MM.1S (cell line): ENCODE measurements at regions not wholly inside any gene's neighbourhood (a gene's known extent, or its start where the extent isn't known, plus 50 kb on each side); places are given as distances from the start of the nearest gene placed in this dataset.

Experiments used
- DNase-seq: peaks from one replicate; pipeline ENCODE4 v3.0.0-alpha.2; 2015
- H2AFZ ChIP-seq: fragments of 300-600 bp; sonication (generic); 2 replicates; pipeline ENCODE4 v1.6.0; 2016; ENCODE audit warnings: antibody characterized with exemption, low read length
- H3F3A ChIP-seq: fragments of 300-600 bp; sonication (generic); 2 replicates; pipeline ENCODE4 v1.6.1; 2016; ENCODE audit warnings: mild to moderate bottlenecking, antibody characterized with exemption, low read length, moderate library complexity, mixed read lengths; ENCODE audit not compliant: insufficient read depth
- H3K27ac ChIP-seq: fragments of 300-600 bp; sonication (generic); 2 replicates; pipeline ENCODE4 v1.5.1; 2016; ENCODE audit warnings: mild to moderate bottlenecking, low read length
- H3K27me3 ChIP-seq: fragments of 300-600 bp; sonication (generic); replicated peaks from 2 replicates; pipeline ENCODE4 v1.6.0; 2016; ENCODE audit warnings: low read length; ENCODE audit not compliant: insufficient read depth
- H3K36me3 ChIP-seq: fragments of 300-600 bp; sonication (generic); replicated peaks from 2 replicates; pipeline ENCODE4 v1.6.1; 2016; ENCODE audit warnings: mild to moderate bottlenecking, low read length, mixed read lengths; ENCODE audit not compliant: insufficient read depth
- H3K4me1 ChIP-seq: fragments of 300-600 bp; sonication (generic); 2 replicates; pipeline ENCODE4 v1.6.1; 2016; ENCODE audit warnings: low read length, mixed read lengths
- H3K4me2 ChIP-seq: fragments of 300-600 bp; sonication (generic); 2 replicates; pipeline ENCODE4 v1.6.0; 2016; ENCODE audit warnings: low read depth, low read length
- H3K4me3 ChIP-seq: fragments of 300-600 bp; sonication (generic); 2 replicates; pipeline ENCODE4 v1.5.1; 2016; ENCODE audit warnings: low read length, mixed read lengths
- H3K79me2 ChIP-seq: fragments of 300-600 bp; sonication (generic); 2 replicates; pipeline ENCODE4 v1.6.1; 2016; ENCODE audit warnings: mixed run types, low read length, mixed read lengths
- H3K9ac ChIP-seq: fragments of 300-600 bp; sonication (generic); 2 replicates; pipeline ENCODE4 v1.6.1; 2016; ENCODE audit warnings: low read length, mixed read lengths
- H3K9me2 ChIP-seq: fragments of 300-600 bp; sonication (generic); replicated peaks from 2 replicates; pipeline ENCODE4 v1.6.1; 2016; ENCODE audit warnings: mild to moderate bottlenecking, low read length, mixed read lengths; ENCODE audit not compliant: insufficient read depth
- H3K9me3 ChIP-seq: fragments of 300-600 bp; sonication (generic); replicated peaks from 2 replicates; pipeline ENCODE4 v1.6.1; 2016; ENCODE audit warnings: mild to moderate bottlenecking, low read length, mixed read lengths; ENCODE audit not compliant: insufficient read depth
- H4K20me1 ChIP-seq: fragments of 300-600 bp; sonication (generic); 2 replicates; pipeline ENCODE4 v1.6.1; 2016; ENCODE audit warnings: mild to moderate bottlenecking, low read length, moderate library complexity, mixed read lengths; ENCODE audit not compliant: insufficient read depth
- EZH2 ChIP-seq: fragments of 300-600 bp; sonication (generic); optimal IDR thresholded peaks from 2 replicates; pipeline ENCODE3; 2017; ENCODE audit warnings: low read depth, mild to moderate bottlenecking, antibody characterized with exemption, low read length, mixed read lengths
- EZH2phosphoT487 ChIP-seq: fragments of 300-600 bp; sonication (generic); IDR thresholded peaks from 2 replicates; pipeline ENCODE4 v1.6.1; 2018; ENCODE audit warnings: antibody characterized with exemption, low read length
- TF ChIP-seq, protein P1 (sequence below): fragments of 300-600 bp; sonication (generic); IDR thresholded peaks from 2 replicates; pipeline ENCODE4 v1.5.1; 2016; ENCODE audit warnings: antibody characterized with exemption, low read length, mixed read lengths

DNA sequence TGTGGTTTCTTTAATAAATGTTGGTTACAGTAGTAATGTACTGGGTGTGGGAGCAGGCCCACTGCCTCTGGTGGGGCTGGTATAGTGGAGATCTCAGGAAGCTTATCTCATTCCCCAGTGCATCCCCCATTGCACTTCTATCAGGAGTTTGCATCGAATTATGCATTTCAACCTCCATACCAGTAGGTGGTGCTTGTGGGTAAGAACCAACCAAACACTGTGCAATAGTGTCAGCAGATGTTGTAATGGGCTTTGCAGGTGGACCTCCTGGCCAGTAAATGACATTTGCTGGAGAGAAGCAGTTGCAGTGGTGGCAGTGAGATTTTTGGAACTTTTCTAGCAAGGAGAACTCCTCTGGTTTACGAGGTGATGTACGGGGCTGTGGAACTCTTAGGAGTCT, 150.6 kb downstream of the POU3F4 start:
- Histone ChIP-seq H3K9ac (no peak overlapping the region), H2AFZ (no peak overlapping the region), H4K20me1 (no peaks in the 10 kb centered on the region), H3K27me3 (no peaks in the 10 kb centered on the region), H3K36me3 (no peaks in the 10 kb centered on the region), H3K4me1 (no peaks in the 10 kb centered on the region), H3K9me2 (no peaks in the 10 kb centered on the region), H3K79me2 (no peaks in the 10 kb centered on the region), H3K4me3 (no peak overlapping the region), H3K27ac (no peak overlapping the region), H3F3A (no peaks in the 10 kb centered on the region), H3K9me3 (no peaks in the 10 kb centered on the region), H3K4me2 (no peak overlapping the region)
- TF ChIP-seq EZH2 (no peak), EZH2phosphoT487 (no peak)
- TF ChIP-seq, protein P1, sequence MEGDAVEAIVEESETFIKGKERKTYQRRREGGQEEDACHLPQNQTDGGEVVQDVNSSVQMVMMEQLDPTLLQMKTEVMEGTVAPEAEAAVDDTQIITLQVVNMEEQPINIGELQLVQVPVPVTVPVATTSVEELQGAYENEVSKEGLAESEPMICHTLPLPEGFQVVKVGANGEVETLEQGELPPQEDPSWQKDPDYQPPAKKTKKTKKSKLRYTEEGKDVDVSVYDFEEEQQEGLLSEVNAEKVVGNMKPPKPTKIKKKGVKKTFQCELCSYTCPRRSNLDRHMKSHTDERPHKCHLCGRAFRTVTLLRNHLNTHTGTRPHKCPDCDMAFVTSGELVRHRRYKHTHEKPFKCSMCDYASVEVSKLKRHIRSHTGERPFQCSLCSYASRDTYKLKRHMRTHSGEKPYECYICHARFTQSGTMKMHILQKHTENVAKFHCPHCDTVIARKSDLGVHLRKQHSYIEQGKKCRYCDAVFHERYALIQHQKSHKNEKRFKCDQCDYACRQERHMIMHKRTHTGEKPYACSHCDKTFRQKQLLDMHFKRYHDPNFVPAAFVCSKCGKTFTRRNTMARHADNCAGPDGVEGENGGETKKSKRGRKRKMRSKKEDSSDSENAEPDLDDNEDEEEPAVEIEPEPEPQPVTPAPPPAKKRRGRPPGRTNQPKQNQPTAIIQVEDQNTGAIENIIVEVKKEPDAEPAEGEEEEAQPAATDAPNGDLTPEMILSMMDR, result peak; percentile 42
- DNase-seq, result peak; percentile 9
